ENCODE measurements at regions not wholly inside any gene's neighbourhood (a gene's known extent, or its start where the extent isn't known, plus 50 kb on each side); places are given as distances from the start of the nearest gene placed in this dataset.
"Not testable (repeated sequence)": the region's sequence is repeated elsewhere in the genome, so short reads cannot be mapped to it uniquely, and the experiment has no call there.

DNA sequence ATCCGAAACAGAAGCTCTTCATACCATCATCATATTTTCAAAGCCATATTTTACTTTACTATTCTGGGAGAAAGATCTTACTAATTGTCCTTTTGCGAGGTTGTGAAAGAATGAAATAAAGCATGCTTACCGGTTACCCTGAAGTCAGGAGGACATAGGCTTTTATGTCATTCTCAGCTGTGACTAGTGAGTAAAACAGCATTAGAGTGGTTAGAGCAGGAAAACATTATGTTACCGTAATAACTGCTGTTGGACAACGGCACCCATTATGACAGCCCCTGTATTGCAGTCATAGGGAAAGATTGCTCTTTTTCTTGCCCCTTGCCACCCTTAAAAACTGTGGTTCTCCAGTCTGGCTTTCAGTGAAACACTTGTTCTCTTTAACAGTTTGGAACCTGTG lies 1035.7 kb downstream of the ZPLD1 start:
- DNase-seq, result no peak

- no peak for DNase-seq
Measured at GRCh38 chr3:103494011-103494410, 1059.2 kb downstream of the ZPLD1 start.

DNA sequence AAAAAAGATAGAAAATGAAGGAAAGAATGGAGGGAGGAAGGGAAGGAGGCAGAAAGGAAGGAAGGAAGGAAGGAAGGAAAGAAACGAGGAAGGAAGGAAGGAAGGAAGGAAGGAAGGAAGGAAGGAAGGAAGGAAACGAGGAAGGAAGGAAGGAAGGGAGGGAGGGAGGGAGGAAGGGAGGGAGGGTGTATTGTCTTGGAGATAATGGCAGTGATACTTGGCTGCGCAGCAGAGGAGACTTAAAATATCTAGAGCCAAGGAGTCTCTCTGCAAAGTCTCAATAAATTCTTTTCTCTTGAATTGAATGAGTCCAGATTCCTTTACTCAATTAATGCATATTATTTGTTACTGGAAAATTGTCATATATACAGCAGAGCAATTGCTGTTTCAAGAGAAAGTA lies 1059.7 kb downstream of the ZPLD1 start:
- DNase-seq, result no peak

DNA sequence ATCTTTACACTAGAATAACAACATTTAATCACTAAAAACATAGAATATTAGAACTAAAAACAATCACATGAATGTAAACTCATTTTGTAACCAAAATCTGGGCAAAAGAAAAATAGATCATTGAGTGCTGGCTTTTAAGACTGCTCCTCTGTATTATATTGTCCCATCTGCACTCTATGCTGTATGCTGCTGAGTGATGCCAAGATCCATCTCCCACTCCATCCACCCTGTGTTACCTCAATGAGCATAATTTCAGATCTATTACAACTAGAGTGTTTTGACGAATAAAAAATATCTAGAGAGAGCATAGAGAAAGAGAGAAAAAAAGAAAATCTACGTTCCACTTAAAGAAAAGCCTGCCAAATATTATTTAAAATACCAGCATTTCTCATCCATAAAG lies 1060.4 kb downstream of the ZPLD1 start:
- no peak for DNase-seq

DNA sequence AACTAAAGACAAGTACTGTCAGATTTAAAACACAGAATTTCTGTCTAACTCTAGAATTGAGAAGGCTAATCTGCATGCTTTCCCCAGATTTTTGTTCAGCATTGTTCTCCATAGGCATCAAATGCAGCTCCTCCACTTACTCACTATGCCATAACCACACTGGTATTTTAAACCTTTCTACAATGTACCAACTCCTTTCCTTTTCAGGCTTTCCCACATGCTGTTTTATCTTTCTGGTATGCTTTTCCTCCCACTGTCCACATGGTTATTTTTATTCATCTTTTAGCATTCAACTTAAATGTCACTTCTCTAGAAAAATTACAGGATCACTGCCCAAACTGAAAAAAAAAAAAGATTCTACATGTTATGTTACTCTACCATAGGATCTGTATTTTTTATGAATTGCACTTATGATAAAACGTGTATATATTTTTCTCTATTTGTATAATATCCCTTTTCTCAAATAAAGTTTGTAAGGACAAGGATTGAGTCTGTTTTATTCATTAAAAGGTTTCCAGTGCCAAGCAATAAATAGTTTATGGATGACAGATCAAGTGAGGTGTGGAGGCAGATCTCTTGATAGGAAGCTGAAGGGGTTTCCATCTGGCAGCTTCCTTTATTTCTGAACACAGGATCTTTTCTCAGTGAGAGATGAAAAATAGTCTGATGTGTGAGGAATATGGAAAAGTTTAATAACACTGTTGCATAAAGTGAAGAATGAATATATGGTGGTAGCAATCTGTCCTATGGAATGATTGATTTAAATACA lies 1064.5 kb downstream of the ZPLD1 start:
- peak in 1 of 3 donors; percentile 58 for DNase-seq

- DNase-seq, result no peak
Measured at GRCh38 chr3:103499967-103500366, 1065.2 kb downstream of the ZPLD1 start.

- DNase-seq, result peak in 1 of 3 donors; percentile 4
Measured at GRCh38 chr3:103510760-103511159, 1075.9 kb downstream of the ZPLD1 start.

- DNase-seq, result no peak
Measured at GRCh38 chr3:103511891-103512290, 1077.1 kb downstream of the ZPLD1 start.

DNA sequence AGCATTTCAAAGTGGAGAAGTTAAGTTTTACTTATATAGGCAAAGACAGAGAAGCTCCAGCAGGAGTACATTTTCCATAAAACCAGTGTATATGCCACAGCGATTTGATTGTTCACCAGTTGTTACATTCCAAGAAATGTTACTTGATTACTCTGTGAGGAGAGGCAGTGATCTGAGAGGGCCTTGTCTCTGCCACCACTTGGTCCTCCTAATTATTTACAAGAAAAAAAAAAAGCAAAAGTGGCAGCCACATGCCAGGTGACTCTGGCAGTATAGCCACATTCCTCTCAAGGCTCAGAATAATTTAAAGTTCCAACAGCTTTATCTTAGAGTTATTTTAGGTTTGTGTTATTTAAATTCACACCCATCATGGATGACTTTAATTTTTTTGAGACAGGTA lies 1077.8 kb downstream of the ZPLD1 start:
- no peak for DNase-seq

DNA sequence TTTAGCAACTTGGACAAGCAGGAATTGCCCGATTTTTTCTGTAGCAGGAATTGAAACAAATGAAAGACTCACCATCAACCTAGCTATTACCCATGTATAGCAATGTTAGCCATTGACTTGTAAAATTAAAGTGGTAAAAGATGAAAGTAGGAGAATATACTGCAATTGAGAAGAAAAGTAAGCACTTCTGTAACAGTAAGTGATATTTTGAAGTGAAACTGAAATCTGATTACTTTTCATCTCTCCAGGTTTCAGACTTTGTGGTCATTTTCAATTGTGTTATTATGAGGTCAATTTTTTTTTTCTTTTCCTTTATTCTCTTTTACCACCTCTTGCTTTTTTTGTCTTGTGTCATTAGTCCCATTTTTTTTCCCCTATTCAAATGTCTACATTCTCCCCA lies 1078.2 kb downstream of the ZPLD1 start:
- no peak for DNase-seq

DNA sequence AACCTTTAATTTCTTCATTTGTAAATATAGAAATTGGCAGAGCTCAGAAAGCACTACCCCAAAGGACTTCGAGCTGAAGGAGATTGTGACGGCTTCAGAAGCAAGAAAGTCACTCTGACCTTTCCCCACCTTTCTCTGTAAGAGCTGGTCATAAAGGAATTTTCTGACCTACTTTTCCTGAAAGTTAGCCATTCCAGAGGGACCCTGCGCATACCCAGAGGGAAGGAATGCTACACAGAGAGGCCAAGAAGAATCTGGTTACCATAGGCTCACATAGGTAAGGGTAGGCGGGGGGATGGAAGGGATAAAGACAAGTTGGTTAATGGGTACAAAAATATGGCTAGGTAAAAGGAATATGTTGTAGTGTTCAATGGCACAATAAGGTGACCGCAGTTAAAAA lies 1080.3 kb downstream of the ZPLD1 start:
- DNase-seq, result no peak

DNA sequence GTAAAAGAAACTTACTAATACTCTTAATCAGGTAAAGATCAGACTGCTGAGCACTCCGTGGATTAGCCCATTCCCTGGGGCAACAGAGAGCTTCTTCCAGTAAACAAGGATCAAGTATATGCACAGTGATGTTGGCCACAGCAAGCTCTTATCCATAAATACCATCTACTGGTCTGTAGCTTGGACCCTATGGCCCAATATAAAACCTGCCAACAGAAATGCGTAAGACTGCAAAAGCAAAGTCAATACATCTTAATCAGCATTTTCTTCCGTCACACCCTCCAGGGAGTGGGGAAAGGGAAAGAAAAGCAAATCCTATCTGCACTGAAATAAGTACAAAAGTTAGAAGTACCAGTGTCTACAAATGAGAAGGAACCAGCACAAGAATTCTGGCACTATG lies 1082.1 kb downstream of the ZPLD1 start:
- no peak for DNase-seq

DNA sequence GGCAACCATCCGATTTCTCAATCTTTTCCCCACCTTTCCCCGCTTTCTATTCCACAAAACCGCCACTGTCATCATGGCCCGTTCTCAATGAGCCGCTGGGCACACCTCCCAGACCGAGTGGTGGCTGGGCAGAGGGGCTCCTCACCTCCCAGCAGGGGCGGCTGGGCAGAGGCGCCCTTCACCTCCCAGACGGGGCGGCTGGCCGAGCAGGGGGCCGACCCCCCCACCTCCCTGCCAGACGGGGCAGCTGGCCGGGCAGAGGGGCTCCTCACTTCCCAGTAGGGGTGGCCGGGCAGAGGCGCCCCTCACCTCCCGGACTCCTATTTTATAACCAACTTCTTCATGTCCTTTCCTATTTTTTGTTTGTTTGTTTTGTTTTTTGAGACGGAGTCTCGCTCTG lies 1096.5 kb downstream of the ZPLD1 start:
- not testable (repeated sequence) for DNase-seq

DNA sequence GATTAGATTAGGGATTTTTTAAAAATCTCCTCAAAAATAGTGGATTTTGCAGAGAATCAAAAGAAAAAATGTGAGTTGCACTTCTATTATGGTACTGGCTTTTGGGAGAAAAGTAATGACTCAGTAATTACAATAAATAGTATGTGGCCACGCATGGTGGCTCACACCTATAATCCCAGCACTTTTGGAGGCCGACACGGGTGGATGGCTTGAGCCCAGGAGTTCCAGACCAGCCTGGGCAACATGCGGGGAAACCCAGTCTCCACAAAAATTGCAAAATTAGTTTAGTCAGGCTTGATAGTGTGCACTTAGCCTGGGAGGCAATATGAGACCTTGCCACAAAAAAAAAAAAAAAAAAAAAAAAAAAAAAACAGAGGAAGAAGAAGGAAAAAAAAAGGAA lies 1098.2 kb downstream of the ZPLD1 start:
- no peak for DNase-seq

DNA sequence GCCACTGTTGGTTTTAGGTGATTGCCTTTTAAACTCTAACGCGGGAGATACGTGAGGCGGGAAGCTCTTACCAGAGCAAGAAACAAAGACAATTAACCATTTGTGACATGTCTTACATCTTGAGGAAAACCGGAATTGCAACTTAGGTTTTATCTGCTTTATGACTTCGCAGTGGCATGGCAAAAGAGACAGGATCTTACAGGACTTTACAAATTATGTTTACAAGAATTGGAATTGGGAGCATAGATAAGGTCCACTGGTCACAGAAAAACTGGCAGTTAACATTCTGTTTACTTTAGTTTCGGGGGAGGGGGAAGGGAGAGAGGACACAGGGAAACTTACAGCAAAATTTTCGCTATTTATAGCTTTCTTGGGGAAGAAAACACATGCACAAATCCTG lies 1119.6 kb downstream of the ZPLD1 start:
- no peak for DNase-seq

GRCh38 chr3:103564116-103564515 lies 1129.3 kb downstream of the ZPLD1 start:
- not testable (repeated sequence) for DNase-seq

DNA sequence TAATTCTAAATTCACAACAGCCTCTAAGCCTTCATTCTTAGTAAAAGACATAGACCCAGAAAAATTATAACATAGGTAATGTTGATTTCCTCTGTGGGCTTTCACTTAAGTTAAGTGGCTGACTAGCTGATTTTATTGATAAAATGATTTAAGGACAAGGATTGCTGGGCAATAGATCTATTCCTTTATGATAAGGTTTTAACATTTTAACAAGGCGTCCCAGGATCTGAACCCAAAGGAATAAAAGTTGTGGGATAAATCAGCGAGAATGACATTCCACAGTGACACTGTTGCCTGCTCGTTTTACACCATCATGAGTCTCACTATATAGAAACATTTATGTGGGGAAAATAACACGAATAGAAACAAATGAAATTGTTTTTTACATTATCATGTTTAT lies 1151.0 kb downstream of the ZPLD1 start:
- no peak for DNase-seq

DNA sequence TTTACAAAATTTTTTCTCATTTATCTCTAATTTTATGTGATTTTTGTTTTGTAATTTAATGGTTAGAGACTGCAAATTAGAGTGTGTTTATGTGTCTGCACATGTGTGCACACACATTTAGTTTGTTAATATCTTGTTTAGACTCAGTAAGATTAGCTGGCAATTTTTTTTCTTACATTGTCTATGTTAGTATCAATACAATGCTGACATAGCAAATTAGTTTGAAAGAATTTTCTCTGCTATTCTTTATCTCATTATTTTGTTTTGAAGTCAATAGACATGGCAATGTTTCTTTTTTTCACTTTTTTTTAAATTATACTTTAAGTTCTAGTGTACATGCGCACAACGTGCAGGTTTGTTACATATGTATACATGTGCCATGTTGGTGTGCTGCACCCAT lies 1155.0 kb downstream of the ZPLD1 start:
- no peak for DNase-seq

GRCh38 chr3:103600844-103601243 lies 1166.0 kb downstream of the ZPLD1 start:
- DNase-seq, result no peak

- peak; percentile 9 to 54 (median 37) for DNase-seq
Measured at GRCh38 chr3:103601666-103602065, 1166.9 kb downstream of the ZPLD1 start.

DNA sequence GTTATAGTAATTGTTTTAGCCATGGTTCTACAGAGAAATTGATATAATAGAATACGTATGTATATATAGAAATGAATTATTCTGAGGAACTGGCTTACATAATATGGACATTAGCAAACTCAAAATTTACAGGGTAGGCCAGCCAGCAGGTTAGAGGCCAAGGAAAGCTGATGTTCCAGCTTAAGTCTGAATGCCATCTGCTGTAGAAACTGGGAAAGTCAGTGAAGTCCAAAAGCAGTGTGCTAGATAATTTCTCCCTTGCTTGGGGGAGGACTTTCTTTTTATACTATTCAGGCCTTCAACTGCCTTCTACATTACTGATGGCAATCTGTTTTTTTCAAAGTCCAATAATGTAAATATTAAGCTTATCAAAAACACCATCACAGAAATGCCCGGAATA lies 1174.7 kb downstream of the ZPLD1 start:
- no peak for DNase-seq

DNA sequence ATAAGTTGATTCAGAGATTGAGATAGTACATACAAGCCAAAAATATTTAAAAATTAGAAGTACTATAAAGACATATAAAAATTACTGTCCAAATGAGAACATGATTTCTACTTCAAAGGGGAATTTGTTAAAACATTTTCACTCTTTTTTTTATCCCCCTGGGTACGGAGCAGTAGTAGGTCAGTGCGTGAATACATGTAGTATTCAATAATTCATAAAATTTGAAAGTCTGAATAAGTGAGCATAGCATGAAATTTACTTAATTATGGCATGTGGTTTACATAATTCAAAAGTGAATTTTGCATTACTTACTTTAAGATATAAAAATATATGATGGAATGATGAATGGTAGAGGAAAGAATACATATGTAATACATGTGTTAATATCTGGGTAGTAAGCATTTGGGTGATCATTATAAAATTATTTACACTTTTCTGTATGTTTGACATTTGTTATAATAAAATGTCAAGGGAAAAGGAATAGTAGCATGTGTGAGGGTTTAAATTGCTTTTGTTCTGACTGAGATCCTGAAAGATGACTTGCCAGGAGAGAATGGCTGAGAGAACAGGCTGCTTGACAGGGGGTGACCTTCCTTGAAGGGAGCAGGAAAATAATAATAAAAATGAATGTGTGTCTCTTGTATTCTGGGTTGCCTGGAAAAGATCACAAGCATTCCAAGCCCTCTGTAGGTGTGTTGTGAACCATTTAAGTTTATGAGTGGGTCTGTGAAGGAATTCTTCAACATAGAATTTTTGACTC lies 1178.8 kb downstream of the ZPLD1 start:
- DNase-seq, result no peak

DNA sequence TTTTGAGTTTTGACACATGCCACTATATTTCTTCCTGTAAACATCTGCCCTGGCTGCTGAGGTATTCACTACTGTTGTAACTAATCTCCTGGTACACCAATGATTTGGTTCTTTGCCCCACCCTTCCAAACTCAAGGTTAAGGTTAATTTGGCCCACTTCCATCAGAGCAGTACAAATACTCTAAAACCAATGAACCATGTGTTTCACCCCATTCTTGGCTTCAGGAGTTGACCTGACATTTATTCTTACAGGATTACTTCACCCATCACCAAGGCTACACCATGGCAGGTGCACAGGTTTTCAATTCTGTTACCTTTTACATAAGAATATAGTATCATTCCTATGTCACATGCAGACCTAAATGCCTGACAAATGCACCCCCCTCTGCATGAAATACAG lies 1179.9 kb downstream of the ZPLD1 start:
- DNase-seq, result no peak

DNA sequence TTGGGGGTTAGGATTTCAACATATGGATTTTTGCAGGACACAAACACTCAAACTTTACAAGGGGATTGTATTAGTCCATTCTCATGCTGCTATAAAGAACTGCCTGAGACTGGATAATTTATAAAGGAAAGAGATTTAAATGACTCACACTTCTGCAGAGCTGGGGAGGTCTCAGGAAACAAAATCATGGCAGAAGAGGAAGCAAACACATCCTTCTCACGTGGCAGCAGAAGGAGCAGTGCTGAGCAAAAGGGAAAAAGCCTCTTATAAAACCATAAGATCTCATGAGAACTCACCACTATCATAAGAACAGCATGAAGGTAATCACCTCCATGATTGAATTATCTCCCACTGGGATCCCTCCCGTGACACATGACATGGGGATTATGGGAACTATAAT lies 1183.1 kb downstream of the ZPLD1 start:
- no peak for DNase-seq
